ENCODE measurements at regions not wholly inside any gene's neighbourhood (a gene's known extent, or its start where the extent isn't known, plus 50 kb on each side); places are given as distances from the start of the nearest gene placed in this dataset.

- Mint-ChIP-seq H3K4me3 (no peak overlapping the region), H3K27me3 (ENCODE audit: insufficient read depth, low read depth) (peaks cover 5% of the 10 kb centered on the region), H3K27ac (no peak overlapping the region), H3K36me3 (no peaks in the 10 kb centered on the region), H3K9me3 (no peaks in the 10 kb centered on the region), H3K4me1 (peaks cover 9% of the 10 kb centered on the region)
- Histone ChIP-seq H3K4me3 (no peak overlapping the region), H3K4me1 (peaks cover 40% of the 10 kb centered on the region), H3K9ac (no peak overlapping the region), H3K9me3 (ENCODE audit: low read depth) (no peaks in the 10 kb centered on the region), H3K79me2 (ENCODE audit: low read depth) (no peaks in the 10 kb centered on the region), H3K36me3 (no peaks in the 10 kb centered on the region), H3K4me2 (peak overlapping the region; percentile 19), H3F3A (ENCODE audit: low read depth) (peaks cover 7% of the 10 kb centered on the region), H3K27me3 (no peaks in the 10 kb centered on the region), H3K27ac (no peak overlapping the region), H4K20me1 (ENCODE audit: low read depth) (no peaks in the 10 kb centered on the region), H2AFZ (replicated peaks) (no peak overlapping the region)
- DNase-seq (ENCODE audit: low spot score), result peak; percentile 32
- TF ChIP-seq EZH2 (IDR thresholded peaks at IDR 0.05) (no peak), EZH2phosphoT487 (IDR thresholded peaks at IDR 0.05) (no peak)
- TF ChIP-seq, protein P1, sequence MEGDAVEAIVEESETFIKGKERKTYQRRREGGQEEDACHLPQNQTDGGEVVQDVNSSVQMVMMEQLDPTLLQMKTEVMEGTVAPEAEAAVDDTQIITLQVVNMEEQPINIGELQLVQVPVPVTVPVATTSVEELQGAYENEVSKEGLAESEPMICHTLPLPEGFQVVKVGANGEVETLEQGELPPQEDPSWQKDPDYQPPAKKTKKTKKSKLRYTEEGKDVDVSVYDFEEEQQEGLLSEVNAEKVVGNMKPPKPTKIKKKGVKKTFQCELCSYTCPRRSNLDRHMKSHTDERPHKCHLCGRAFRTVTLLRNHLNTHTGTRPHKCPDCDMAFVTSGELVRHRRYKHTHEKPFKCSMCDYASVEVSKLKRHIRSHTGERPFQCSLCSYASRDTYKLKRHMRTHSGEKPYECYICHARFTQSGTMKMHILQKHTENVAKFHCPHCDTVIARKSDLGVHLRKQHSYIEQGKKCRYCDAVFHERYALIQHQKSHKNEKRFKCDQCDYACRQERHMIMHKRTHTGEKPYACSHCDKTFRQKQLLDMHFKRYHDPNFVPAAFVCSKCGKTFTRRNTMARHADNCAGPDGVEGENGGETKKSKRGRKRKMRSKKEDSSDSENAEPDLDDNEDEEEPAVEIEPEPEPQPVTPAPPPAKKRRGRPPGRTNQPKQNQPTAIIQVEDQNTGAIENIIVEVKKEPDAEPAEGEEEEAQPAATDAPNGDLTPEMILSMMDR (IDR thresholded peaks at IDR 0.05), result no peak
These were observed 170.9 kb downstream of the PTCSC3 start for GRCh38 chr14:36005670-36006069.

- Histone ChIP-seq H3K36me3 (no peaks in the 10 kb centered on the region), H3K27ac (no peak overlapping the region), H3F3A (ENCODE audit: low read depth) (peaks cover 7% of the 10 kb centered on the region), H3K9ac (no peak overlapping the region), H2AFZ (replicated peaks) (no peak overlapping the region), H4K20me1 (ENCODE audit: low read depth) (no peaks in the 10 kb centered on the region), H3K4me1 (peaks cover 45% of the 10 kb centered on the region), H3K79me2 (ENCODE audit: low read depth) (no peaks in the 10 kb centered on the region), H3K9me3 (ENCODE audit: low read depth) (no peaks in the 10 kb centered on the region), H3K27me3 (no peaks in the 10 kb centered on the region), H3K4me3 (no peak overlapping the region), H3K4me2 (peak overlapping the region; percentile 53)
- H3K27me3 Mint-ChIP-seq (ENCODE audit: insufficient read depth, low read depth), result peaks cover 3% of the 10 kb centered on the region
- TF ChIP-seq EZH2phosphoT487 (IDR thresholded peaks at IDR 0.05) (no peak), EZH2 (IDR thresholded peaks at IDR 0.05) (no peak)
- TF ChIP-seq, protein P1 (IDR thresholded peaks at IDR 0.05), result no peak
- H3K4me1 Mint-ChIP-seq, result peaks cover 20% of the 10 kb centered on the region
- H3K9me3 Mint-ChIP-seq, result no peaks in the 10 kb centered on the region
- no peak overlapping the region for H3K4me3 Mint-ChIP-seq
- H3K27ac Mint-ChIP-seq, result no peak overlapping the region
- H3K36me3 Mint-ChIP-seq, result no peaks in the 10 kb centered on the region
- peak; percentile 70 for DNase-seq (ENCODE audit: low spot score)
These were observed 174.6 kb downstream of the PTCSC3 start for GRCh38 chr14:36001936-36002335.

GRCh38 chr14:35999294-35999693 lies 173.2 kb downstream of the BRMS1L start:
- TF ChIP-seq, protein P1 (IDR thresholded peaks at IDR 0.05), result no peak
- TF ChIP-seq EZH2phosphoT487 (IDR thresholded peaks at IDR 0.05) (no peak), EZH2 (IDR thresholded peaks at IDR 0.05) (no peak)
- H3K9me3 Mint-ChIP-seq, result no peaks in the 10 kb centered on the region
- Histone ChIP-seq H3K4me2 (peak overlapping the region; percentile 29), H3K4me3 (no peak overlapping the region), H3K79me2 (ENCODE audit: low read depth) (no peaks in the 10 kb centered on the region), H3K9ac (no peak overlapping the region), H3K4me1 (peaks cover 37% of the 10 kb centered on the region), H3K27ac (no peak overlapping the region), H3K36me3 (no peaks in the 10 kb centered on the region), H4K20me1 (ENCODE audit: low read depth) (no peaks in the 10 kb centered on the region), H3K9me3 (ENCODE audit: low read depth) (no peaks in the 10 kb centered on the region), H2AFZ (replicated peaks) (no peak overlapping the region), H3K27me3 (no peaks in the 10 kb centered on the region), H3F3A (ENCODE audit: low read depth) (peaks cover 7% of the 10 kb centered on the region)
- DNase-seq (ENCODE audit: low spot score), result no peak
- peaks cover 17% of the 10 kb centered on the region for H3K4me1 Mint-ChIP-seq
- H3K36me3 Mint-ChIP-seq, result no peaks in the 10 kb centered on the region
- H3K27ac Mint-ChIP-seq, result no peak overlapping the region
- H3K4me3 Mint-ChIP-seq, result no peak overlapping the region
- H3K27me3 Mint-ChIP-seq (ENCODE audit: insufficient read depth, low read depth), result peaks cover 3% of the 10 kb centered on the region
